ENCODE measurements at regions not wholly inside any gene's neighbourhood (a gene's known extent, or its start where the extent isn't known, plus 50 kb on each side); places are given as distances from the start of the nearest gene placed in this dataset.

GRCh38 chr12:84644908-84645307 lies 267.7 kb downstream of the SLC6A15 start:
- TF ChIP-seq CTCF (IDR thresholded peaks at IDR 0.05) (no peak), POLR2A (IDR thresholded peaks at IDR 0.05) (no peak)
